ENCODE measurements at regions not wholly inside any gene's neighbourhood (a gene's known extent, or its start where the extent isn't known, plus 50 kb on each side); places are given as distances from the start of the nearest gene placed in this dataset.

DNA sequence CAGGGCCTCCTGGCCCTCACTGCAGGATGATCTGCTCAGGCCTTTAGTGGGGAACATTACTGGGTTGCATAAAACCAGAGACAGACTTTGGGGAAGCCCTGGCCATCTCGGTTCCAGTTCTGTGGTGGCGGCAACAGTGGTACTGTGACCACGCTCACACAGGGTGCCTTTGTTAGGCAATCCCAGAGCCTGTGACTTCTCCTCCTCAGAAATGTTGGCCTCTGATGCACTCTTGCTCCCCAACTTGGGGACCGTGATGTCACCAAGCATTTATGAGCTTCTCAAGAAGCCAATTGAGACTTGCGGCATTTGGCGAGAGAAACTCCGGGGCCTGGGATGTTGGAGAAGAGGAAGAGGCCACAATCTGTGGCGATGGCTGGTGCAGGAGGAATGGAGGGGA lies 80.9 kb upstream of the PKDCC start:
- Histone ChIP-seq H3K4me1 (peaks cover 28% of the 10 kb centered on the region), H3K36me3 (ENCODE audit: insufficient read depth in 1 of 2, low read depth in 1 of 2) (no peaks in the 10 kb centered on the region), H3K27ac (peak overlapping the region; percentile 64), H3K9me3 (no peaks in the 10 kb centered on the region), H3K27me3 (ENCODE audit: insufficient read depth in 3 of 3, low read length in 2 of 3) (no peaks in the 10 kb centered on the region), H3K4me3 (no peak overlapping the region)
- DNase-seq (peak; percentile 43 to 63), ATAC-seq (peak; percentile 45 to 56 (median 50))
- WGBS, 3 donors = 73 to 85% (median 76%) methylated on average over 8 of the region's 8 CpGs
- intact Hi-C loops (cut with DNase I) = loop anchor here in 1 of 2 donors (5.0 kb wide), 2 partner anchors 35 to 80 kb away; partner anchors contain the start of gene PKDCC
- TF ChIP-seq, protein P1, sequence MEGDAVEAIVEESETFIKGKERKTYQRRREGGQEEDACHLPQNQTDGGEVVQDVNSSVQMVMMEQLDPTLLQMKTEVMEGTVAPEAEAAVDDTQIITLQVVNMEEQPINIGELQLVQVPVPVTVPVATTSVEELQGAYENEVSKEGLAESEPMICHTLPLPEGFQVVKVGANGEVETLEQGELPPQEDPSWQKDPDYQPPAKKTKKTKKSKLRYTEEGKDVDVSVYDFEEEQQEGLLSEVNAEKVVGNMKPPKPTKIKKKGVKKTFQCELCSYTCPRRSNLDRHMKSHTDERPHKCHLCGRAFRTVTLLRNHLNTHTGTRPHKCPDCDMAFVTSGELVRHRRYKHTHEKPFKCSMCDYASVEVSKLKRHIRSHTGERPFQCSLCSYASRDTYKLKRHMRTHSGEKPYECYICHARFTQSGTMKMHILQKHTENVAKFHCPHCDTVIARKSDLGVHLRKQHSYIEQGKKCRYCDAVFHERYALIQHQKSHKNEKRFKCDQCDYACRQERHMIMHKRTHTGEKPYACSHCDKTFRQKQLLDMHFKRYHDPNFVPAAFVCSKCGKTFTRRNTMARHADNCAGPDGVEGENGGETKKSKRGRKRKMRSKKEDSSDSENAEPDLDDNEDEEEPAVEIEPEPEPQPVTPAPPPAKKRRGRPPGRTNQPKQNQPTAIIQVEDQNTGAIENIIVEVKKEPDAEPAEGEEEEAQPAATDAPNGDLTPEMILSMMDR (IDR thresholded peaks at IDR 0.05) = no peak

DNA sequence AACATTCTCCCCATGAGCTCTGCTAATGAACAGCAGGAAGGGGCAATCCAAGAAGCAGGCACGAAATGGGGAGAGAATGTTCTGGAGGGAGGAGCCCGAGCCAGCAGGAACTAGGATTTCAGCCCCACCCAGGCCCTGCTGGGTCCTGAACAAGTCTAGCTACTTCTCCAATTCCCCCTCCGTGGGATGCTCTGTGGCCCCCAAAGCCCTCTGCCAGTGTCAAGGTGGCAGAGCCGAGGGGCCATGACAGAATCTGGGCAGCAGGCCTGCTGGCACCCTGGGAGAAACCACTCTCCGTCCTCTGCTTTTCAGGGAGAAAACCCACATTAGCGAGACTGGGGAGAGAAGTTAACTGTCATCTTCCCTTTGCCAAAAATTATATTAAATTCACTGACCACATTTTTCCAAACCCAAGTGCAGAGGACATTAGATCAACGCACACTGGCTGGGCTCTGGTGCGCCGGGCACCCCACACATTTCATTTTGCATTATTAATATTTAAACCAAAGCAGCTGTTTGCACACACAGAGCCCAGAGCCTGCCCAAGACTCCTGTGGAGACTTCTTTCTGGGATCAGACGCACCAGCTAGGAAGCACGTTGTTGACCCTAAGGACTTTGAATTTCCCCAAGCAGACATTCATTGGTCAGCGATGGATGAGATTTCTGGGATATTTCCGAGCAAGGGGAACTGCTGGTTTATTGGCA lies 80.2 kb upstream of the PKDCC start:
- TF ChIP-seq, protein P1 (IDR thresholded peaks at IDR 0.05) = no peak
- Histone ChIP-seq H3K4me1 (peaks cover 28% of the 10 kb centered on the region), H3K36me3 (ENCODE audit: insufficient read depth in 1 of 2, low read depth in 1 of 2) (no peaks in the 10 kb centered on the region), H3K27ac (peak overlapping the region; percentile 64), H3K9me3 (no peaks in the 10 kb centered on the region), H3K27me3 (ENCODE audit: insufficient read depth in 3 of 3, low read length in 2 of 3) (no peaks in the 10 kb centered on the region), H3K4me3 (no peak overlapping the region)
- DNase-seq (peak; percentile 42 to 64), ATAC-seq (peak in 2 of 4 donors; percentile 33 to 36)
- WGBS, 3 donors = 53 to 64% (median 62%) methylated on average over 13 of the region's 13 CpGs
- intact Hi-C loops (cut with DNase I) = loop anchor here in 1 of 2 donors (5.0 kb wide), 2 partner anchors 35 to 80 kb away; partner anchors contain the start of gene PKDCC

DNA sequence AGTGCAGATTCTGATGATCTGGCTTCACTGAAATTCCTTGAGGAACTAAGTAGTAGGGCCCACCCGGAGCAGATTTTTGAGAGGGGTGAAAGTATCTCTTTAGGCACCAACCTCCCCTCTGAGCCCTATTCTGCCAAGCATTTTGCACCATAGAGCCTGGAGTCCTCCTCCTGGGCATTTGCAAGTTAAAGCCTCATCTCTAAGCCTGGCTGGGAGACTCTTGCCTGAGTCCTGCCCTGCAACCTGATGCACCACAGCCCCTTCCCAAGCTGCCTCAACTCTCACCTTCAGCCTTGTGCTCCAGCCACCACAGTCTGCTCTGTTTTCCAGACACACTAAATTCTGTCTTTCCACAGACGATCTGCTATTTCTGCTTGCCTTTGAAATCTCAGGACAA lies 79.6 kb upstream of the PKDCC start:
- intact Hi-C loops (cut with DNase I) = loop anchor here in 1 of 2 donors (5.0 kb wide), 2 partner anchors 36 to 79 kb away; partner anchors contain the start of gene PKDCC
- WGBS, 3 donors = 59 to 68% (median 63%) methylated on average over 2 of the region's 2 CpGs
- no peak for DNase-seq
- Histone ChIP-seq H3K27me3 (ENCODE audit: insufficient read depth in 3 of 3, low read length in 2 of 3) (no peaks in the 10 kb centered on the region), H3K9me3 (no peaks in the 10 kb centered on the region), H3K36me3 (ENCODE audit: insufficient read depth in 1 of 2, low read depth in 1 of 2) (no peaks in the 10 kb centered on the region), H3K4me1 (peaks cover 28% of the 10 kb centered on the region), H3K27ac (no peak overlapping the region), H3K4me3 (no peak overlapping the region)
- TF ChIP-seq, protein P1 (IDR thresholded peaks at IDR 0.05) = no peak
- ATAC-seq = no peak

DNA sequence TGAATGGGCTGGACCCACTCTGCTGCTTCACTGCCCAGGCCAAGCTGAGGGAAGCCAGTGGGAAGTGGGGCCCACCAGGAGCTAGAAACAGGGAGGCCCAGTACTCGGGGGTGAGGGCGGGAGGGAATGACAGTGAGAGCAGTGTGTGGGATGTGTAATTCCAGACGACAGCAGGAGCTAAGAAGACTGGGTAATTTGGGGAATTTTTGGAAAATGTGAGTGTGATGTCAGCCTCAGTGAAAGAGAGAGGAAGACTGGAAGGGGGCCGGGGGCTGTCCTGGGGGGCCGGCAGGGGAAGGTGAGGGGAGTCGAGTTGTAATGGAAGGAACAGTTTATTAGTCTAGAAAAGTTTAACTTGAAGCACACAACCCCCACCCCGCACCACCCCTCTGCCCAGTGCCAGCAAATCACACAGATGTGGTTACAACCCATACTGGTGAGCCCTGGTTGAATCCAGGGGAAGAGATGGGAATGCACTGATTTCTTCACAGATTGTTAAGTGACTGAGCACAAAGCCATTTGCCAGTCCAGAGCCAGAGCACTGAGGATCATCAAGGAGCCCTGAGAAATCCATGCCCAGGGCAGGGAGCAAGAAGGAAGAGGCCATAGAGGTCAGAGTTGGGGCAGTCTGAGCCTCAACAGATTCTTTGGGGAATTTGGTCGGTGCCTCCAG lies 76.7 kb upstream of the PKDCC start:
- H3K27me3 ChIP-seq (ENCODE audit: insufficient read depth in 3 of 3, low read length in 2 of 3) = no peaks in the 10 kb centered on the region
- H3K27ac ChIP-seq = no peak overlapping the region
- H3K36me3 ChIP-seq (ENCODE audit: insufficient read depth in 1 of 2, low read depth in 1 of 2) = no peaks in the 10 kb centered on the region
- intact Hi-C loops (cut with DNase I) = no loop called here
- no peak for ATAC-seq
- WGBS, 3 donors = 77 to 79% (median 78%) methylated on average over 8 of the region's 8 CpGs
- peaks cover 20% of the 10 kb centered on the region for H3K4me1 ChIP-seq
- TF ChIP-seq, protein P1 (IDR thresholded peaks at IDR 0.05) = no peak
- DNase-seq = no peak
- H3K9me3 ChIP-seq = no peaks in the 10 kb centered on the region
- H3K4me3 ChIP-seq = no peak overlapping the region
